Hepatocyte (in vitro differentiated cells): ENCODE measurements at regions not wholly inside any gene's neighbourhood (a gene's known extent, or its start where the extent isn't known, plus 50 kb on each side); places are given as distances from the start of the nearest gene placed in this dataset.

Experiments used
- EZH2 ChIP-seq: fragments of 200-600 bp; sonication (generic); IDR thresholded peaks from 2 replicates; pipeline ENCODE4 v1.6.1; 2016; ENCODE audit warnings: antibody characterized with exemption, mild to moderate bottlenecking, borderline replicate concordance
- EZH2phosphoT487 ChIP-seq: fragments of 200-600 bp; sonication (generic); IDR thresholded peaks from one replicate; pipeline ENCODE4 v1.6.1; 2018; ENCODE audit warnings: antibody characterized with exemption, mild to moderate bottlenecking, low read depth, moderate library complexity; ENCODE audit not compliant: unreplicated experiment, severe bottlenecking
- TF ChIP-seq, protein P1 (sequence below): fragments of 200-600 bp; sonication (generic); IDR thresholded peaks from 2 replicates; pipeline ENCODE4 v1.5.1; 2016; ENCODE audit warnings: antibody characterized with exemption, mild to moderate bottlenecking; ENCODE audit not compliant: poor library complexity

- TF ChIP-seq, protein P1, sequence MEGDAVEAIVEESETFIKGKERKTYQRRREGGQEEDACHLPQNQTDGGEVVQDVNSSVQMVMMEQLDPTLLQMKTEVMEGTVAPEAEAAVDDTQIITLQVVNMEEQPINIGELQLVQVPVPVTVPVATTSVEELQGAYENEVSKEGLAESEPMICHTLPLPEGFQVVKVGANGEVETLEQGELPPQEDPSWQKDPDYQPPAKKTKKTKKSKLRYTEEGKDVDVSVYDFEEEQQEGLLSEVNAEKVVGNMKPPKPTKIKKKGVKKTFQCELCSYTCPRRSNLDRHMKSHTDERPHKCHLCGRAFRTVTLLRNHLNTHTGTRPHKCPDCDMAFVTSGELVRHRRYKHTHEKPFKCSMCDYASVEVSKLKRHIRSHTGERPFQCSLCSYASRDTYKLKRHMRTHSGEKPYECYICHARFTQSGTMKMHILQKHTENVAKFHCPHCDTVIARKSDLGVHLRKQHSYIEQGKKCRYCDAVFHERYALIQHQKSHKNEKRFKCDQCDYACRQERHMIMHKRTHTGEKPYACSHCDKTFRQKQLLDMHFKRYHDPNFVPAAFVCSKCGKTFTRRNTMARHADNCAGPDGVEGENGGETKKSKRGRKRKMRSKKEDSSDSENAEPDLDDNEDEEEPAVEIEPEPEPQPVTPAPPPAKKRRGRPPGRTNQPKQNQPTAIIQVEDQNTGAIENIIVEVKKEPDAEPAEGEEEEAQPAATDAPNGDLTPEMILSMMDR = no peak
- TF ChIP-seq EZH2 (no peak), EZH2phosphoT487 (no peak)
Measured at GRCh38 chr10:91347529-91347928, 62.6 kb upstream of the HECTD2 start.
